LNCAP (cell line): ENCODE measurements at regions not wholly inside any gene's neighbourhood (a gene's known extent, or its start where the extent isn't known, plus 50 kb on each side); places are given as distances from the start of the nearest gene placed in this dataset.

Source experiments
- CTCF ChIP-seq: fragments of 450-650 bp; IDR thresholded peaks from 2 replicates; pipeline ENCODE4 v1.5.1; 2017; ENCODE audit warnings: mild to moderate bottlenecking

GRCh38 chr22:47291565-47292495 is 529.4 kb downstream of the TBC1D22A start:
- no peak for TF ChIP-seq CTCF

DNA sequence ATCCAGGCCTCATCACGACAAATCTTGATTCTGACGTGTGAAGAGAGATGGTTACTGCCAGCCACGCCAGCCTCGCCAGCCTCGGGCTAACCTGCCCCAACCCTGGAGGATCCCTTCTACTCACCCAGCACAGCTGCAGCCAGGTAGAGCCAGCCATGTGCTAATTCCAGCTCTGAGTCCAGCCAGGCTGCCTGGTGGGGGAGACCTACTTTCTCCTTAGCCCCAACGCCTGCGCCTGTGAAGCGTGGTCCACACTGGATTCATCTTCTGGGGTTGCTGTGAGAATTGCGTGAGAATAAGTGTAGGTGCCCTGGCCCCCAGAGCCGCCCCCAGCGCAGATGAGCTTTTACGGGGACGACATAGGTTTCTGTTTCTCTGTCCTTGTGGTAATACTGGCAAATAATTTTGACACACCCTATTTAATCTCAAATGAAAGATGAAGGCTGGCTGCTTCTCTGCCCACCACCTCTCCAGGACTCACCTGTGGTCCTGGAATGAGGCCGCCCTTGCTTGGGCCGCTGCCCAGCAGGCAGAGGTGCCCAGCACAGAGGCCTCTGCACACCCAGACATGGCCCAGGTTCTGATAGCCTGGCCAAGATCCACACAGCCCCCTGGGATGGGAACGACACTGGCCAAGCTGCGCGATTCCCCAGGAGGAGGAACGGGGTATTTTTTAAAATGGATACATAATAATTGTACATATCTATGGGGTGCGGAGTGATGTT is 528.4 kb downstream of the TBC1D22A start:
- TF ChIP-seq CTCF: no peak

- no peak for TF ChIP-seq CTCF
These were observed 527.0 kb downstream of the TBC1D22A start for GRCh38 chr22:47289336-47289985.

DNA sequence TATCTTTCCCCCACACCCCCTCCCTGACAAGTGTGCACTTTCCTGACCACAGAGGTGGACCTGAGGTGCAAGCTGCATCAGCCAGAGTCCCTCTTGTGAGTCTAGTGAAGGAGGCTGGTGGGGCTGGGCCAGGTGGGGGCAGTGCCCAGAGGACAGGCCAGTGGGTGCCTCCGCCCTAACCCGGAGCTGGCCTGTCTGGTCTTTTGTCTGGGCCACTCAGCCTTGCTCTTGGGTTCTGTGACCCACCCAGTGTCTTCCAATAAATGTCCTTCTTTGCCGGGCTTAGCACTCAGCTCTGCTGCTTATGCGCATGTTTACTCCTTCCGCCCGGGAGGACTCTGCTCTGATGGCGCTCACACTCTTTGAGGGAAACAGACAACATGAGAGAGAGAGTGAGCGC is 526.2 kb downstream of the TBC1D22A start:
- no peak for TF ChIP-seq CTCF

GRCh38 chr22:47287516-47287915 is 525.1 kb downstream of the TBC1D22A start:
- TF ChIP-seq CTCF: no peak

GRCh38 chr22:47286590-47286989 is 524.1 kb downstream of the TBC1D22A start:
- no peak for TF ChIP-seq CTCF

DNA sequence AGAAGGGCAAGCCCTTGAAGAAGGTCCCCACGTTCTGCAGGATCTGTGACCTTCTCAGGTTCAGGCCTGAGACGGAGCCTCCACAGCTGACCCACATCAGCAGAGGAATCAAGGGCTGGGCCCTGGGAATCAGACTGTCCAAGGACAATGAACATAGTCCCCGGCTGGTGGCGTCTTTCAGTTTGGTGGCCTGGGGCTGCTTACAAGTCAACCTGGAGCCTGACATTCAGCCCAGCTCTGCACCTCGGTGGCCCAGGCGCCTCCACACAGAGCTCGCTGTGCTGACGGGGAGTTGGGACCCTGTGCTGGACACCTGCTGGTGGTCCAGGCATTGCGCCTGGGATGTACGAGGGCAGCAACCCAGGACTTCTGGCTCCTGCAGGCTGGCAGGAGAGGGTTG is 523.5 kb downstream of the TBC1D22A start:
- no peak for TF ChIP-seq CTCF
